ENCODE measurements at regions not wholly inside any gene's neighbourhood (a gene's known extent, or its start where the extent isn't known, plus 50 kb on each side); places are given as distances from the start of the nearest gene placed in this dataset.

DNA sequence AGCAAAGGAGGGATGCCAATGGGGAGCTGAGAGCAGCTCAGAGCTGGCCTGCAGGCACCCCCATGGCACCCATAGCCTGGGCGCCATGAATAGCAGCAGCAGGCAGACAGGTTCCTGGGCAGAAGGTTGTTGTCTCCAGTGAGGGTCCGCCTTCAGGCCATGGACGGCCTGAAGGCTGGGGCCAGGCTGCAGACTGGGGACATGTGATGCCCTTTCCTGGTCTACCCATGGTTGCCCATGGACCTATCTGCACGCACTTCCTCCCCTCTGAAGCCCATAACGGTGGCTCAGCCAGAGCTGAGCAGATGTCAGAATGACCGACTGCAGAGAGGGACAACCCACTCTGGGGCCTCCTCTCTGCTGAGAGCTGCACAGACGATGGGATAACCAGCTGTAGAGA is 256.8 kb downstream of the PLOD2 start:
- TF ChIP-seq SUZ12 (IDR thresholded peaks at IDR 0.05; ENCODE audit: extremely low read depth, insufficient read depth, insufficient read length): no peak
- no peak for TF ChIP-seq ZNF274 (IDR thresholded peaks at IDR 0.05; ENCODE audit: low read depth, low read length)

Data from NT2/D1 (cell line).